HEK293T (cell line): ENCODE measurements at regions not wholly inside any gene's neighbourhood (a gene's known extent, or its start where the extent isn't known, plus 50 kb on each side); places are given as distances from the start of the nearest gene placed in this dataset.

ENCODE experiments used
- BHLHE40 ChIP-seq: fragments of 450-650 bp; IDR thresholded peaks from 2 replicates; pipeline ENCODE4 v1.6.1; 2016; ENCODE audit warnings: mild to moderate bottlenecking, moderate library complexity, borderline replicate concordance
- ELF4 ChIP-seq: fragments of 450-650 bp; IDR thresholded peaks from 2 replicates; pipeline ENCODE4 v1.6.1; 2017; ENCODE audit warnings: antibody characterized with exemption
- FOXA1 ChIP-seq: fragments of 450-650 bp; IDR thresholded peaks from 2 replicates; pipeline ENCODE4 v1.6.1; 2016; ENCODE audit warnings: mild to moderate bottlenecking
- FOXM1 ChIP-seq: fragments of 450-650 bp; IDR thresholded peaks from 2 replicates; pipeline ENCODE4 v1.6.1; 2017; ENCODE audit warnings: mild to moderate bottlenecking, borderline replicate concordance
- HDGF ChIP-seq: fragments of 450-650 bp; IDR thresholded peaks from 2 replicates; pipeline ENCODE4 v1.6.1; 2017; ENCODE audit warnings: antibody characterized with exemption, borderline replicate concordance
- L3MBTL2 ChIP-seq: fragments of 450-650 bp; conservative IDR thresholded peaks from 2 replicates; pipeline ENCODE4 v1.6.1; 2016; ENCODE audit warnings: mild to moderate bottlenecking
- LEF1 ChIP-seq: fragments of 450-650 bp; IDR thresholded peaks from 2 replicates; pipeline ENCODE4 v1.6.1; 2017; ENCODE audit warnings: mild to moderate bottlenecking, borderline replicate concordance
- SP1 ChIP-seq: fragments of 450-650 bp; IDR thresholded peaks from 2 replicates; pipeline ENCODE4 v1.6.1; 2017
- TF ChIP-seq, protein P1 (sequence below): fragments of 450-650 bp; IDR thresholded peaks from 2 replicates; pipeline ENCODE4 v1.6.1; 2016

DNA sequence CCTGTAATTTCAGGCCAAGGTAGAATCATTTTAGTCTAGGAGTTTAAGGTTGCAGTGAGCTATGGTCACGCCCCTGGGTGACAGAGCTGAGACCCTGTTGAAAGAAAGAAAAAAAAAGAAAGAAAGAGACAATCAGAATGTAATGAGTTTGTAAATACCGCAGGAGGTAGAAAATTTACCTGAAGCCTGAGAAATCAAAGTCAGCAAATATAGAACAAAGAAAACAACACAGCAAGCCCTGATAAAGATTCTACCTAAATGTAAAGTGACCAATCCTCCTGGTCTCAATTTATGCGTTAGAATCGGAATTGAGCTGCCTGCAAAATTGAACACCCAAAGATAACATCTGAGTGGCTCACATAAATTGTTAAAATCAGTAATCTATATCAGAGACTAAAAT, 146.5 kb upstream of the ZNF184 start:
- TF ChIP-seq ELF4 (no peak), SP1 (no peak), FOXM1 (no peak), HDGF (no peak), BHLHE40 (no peak), FOXA1 (no peak), L3MBTL2 (no peak), LEF1 (no peak)
- TF ChIP-seq, protein P1, sequence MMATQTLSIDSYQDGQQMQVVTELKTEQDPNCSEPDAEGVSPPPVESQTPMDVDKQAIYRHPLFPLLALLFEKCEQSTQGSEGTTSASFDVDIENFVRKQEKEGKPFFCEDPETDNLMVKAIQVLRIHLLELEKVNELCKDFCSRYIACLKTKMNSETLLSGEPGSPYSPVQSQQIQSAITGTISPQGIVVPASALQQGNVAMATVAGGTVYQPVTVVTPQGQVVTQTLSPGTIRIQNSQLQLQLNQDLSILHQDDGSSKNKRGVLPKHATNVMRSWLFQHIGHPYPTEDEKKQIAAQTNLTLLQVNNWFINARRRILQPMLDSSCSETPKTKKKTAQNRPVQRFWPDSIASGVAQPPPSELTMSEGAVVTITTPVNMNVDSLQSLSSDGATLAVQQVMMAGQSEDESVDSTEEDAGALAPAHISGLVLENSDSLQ, result no peak
